ENCODE measurements at regions not wholly inside any gene's neighbourhood (a gene's known extent, or its start where the extent isn't known, plus 50 kb on each side); places are given as distances from the start of the nearest gene placed in this dataset.

GRCh38 chr13:40486518-40487163 is 179.8 kb downstream of the FOXO1 start:
- TF ChIP-seq CTCF (tag by site-specific recombination; IDR thresholded peaks at IDR 0.05), result no peak
- no peak for TF ChIP-seq ZBTB44 (tag by site-specific recombination; IDR thresholded peaks at IDR 0.05)
- TF ChIP-seq ZNF335 (tag by site-specific recombination; conservative IDR thresholded peaks at IDR 0.05), result no peak
- TF ChIP-seq PRDM2 (tag by site-specific recombination; IDR thresholded peaks at IDR 0.05; ENCODE audit: borderline replicate concordance), result no peak
- TF ChIP-seq ZNF324 (tag by site-specific recombination; IDR thresholded peaks at IDR 0.05), result no peak
- TF ChIP-seq ZFP3 (tag by site-specific recombination; IDR thresholded peaks at IDR 0.05; ENCODE audit: low read depth), result no peak
- TF ChIP-seq ZSCAN30 (tag by site-specific recombination; IDR thresholded peaks at IDR 0.05), result no peak
- no peak for TF ChIP-seq EGR2 (tag by site-specific recombination; IDR thresholded peaks at IDR 0.05; ENCODE audit: low read depth)
- TF ChIP-seq ZNF639 (tag by site-specific recombination; IDR thresholded peaks at IDR 0.05), result no peak
- no peak for TF ChIP-seq ZBTB7A (tag by site-specific recombination; IDR thresholded peaks at IDR 0.05; ENCODE audit: low read depth)
- no peak for TF ChIP-seq ZNF558 (tag by site-specific recombination; IDR thresholded peaks at IDR 0.05)
- TF ChIP-seq ZNF114 (tag by site-specific recombination; IDR thresholded peaks at IDR 0.05), result no peak
